ENCODE measurements at regions not wholly inside any gene's neighbourhood (a gene's known extent, or its start where the extent isn't known, plus 50 kb on each side); places are given as distances from the start of the nearest gene placed in this dataset.

GRCh38 chr2:23148342-23148741 lies 236.6 kb upstream of the KLHL29 start:
- no peak for TF ChIP-seq CTCF (conservative IDR thresholded peaks at IDR 0.05)
- TF ChIP-seq ZFX (IDR thresholded peaks at IDR 0.05): no peak

Measured in C4-2B (cell line).